K562 (cell line): ENCODE measurements at regions not wholly inside any gene's neighbourhood (a gene's known extent, or its start where the extent isn't known, plus 50 kb on each side); places are given as distances from the start of the nearest gene placed in this dataset.

Source experiments
- ATAC-seq: fragments of 200-7000 bp; cut with Tn5 transposase; 3 replicates; pipeline ENCODE4 v1.9.1; 2020; ENCODE audit warnings: moderate library complexity
- BruUV-seq: library from RNA; stranded (reverse); fragments of 400-500 nt; replicated peaks from 2 replicates; lab custom pipeline; 2021; lab: Mats Ljungman, UMichigan
- CTCF ChIA-PET: fragments of 300-600 bp; formaldehyde crosslinking; extraction: SDS; loops from one replicate; lab custom pipeline; 2021; ENCODE audit warnings: low intra/inter-chr PET ratio; lab: Yijun Ruan, JAX
- POLR2A ChIA-PET: fragments of 300-600, 350-650 bp; sonication (Branson Sonifier 250); formaldehyde crosslinking; extraction: SDS; loops from one replicate; lab custom pipeline; 2021; ENCODE audit warnings: antibody characterized with exemption, inconsistent platforms; lab: Yijun Ruan, JAX
- DNase-seq, 4 experiments: peaks; one replicate each; pipeline versions ENCODE4 v3.0.0 to v3.0.0-alpha.2; 2011 to 2018; ENCODE audit warnings: low spot score in 3 of 4, mixed read lengths in 3 of 4; ENCODE audit errors: extremely low read depth in 1 of 4
- FAIRE-seq: peaks from 2 replicates; lab custom pipeline; 2011; peaks lifted over from hg19 to GRCh38; lab: Jason Lieb, UNC
- H2AFZ ChIP-seq: 2 replicates; pipeline ENCODE4 v1.6.0; 2011; ENCODE audit warnings: low read depth, low read length, control low read depth, inconsistent platforms
- H3K27ac ChIP-seq: fragments of 200-600 bp; 3 replicates; pipeline ENCODE4 v1.8.0; 2011; ENCODE audit warnings: low read depth, mild to moderate bottlenecking, control low read depth, inconsistent platforms, low read length, moderate library complexity, mixed read lengths; ENCODE audit errors: extremely low read depth
- H3K27me3 ChIP-seq, 2 experiments: fragments of 300-600 bp in 1 of 2; 2 replicates in 1 of 2; 3 replicates in 1 of 2; pipeline versions ENCODE4 v1.6.0 to v1.8.0; 2011; ENCODE audit warnings: inconsistent platforms in 2 of 2, low read length in 2 of 2, mild to moderate bottlenecking in 1 of 2, mixed read lengths in 1 of 2, moderate library complexity in 1 of 2; ENCODE audit not compliant: control insufficient read depth in 2 of 2, insufficient read depth in 2 of 2
- H3K36me3 ChIP-seq: fragments of 300-600 bp; 3 replicates; pipeline ENCODE4 v1.8.0; 2011; ENCODE audit warnings: mild to moderate bottlenecking, low read length, inconsistent platforms; ENCODE audit not compliant: control insufficient read depth, insufficient read depth
- H3K4me1 ChIP-seq, 2 experiments: fragments of 200-600 bp in 1 of 2; replicated peaks in 1 of 2; 2 replicates in 1 of 2; 3 replicates in 1 of 2; pipeline versions ENCODE4 v1.5.1 to v1.8.0; 2011; ENCODE audit warnings: inconsistent platforms in 2 of 2, low read length in 2 of 2, mild to moderate bottlenecking in 1 of 2, mixed read lengths in 1 of 2, moderate library complexity in 1 of 2; ENCODE audit not compliant: control insufficient read depth in 2 of 2, insufficient read depth in 2 of 2
- H3K4me2 ChIP-seq: 2 replicates; pipeline ENCODE4 v1.6.1; 2011; ENCODE audit warnings: low read length, control low read depth, inconsistent platforms, mixed read lengths; ENCODE audit not compliant: insufficient read depth
- H3K4me3 ChIP-seq: fragments of 200-600 bp; sonication (generic), shearing (Covaris generic); 2 replicates; pipeline ENCODE4 v1.5.1; 2016; ENCODE audit warnings: control low read depth, inconsistent platforms
- H3K79me2 ChIP-seq: fragments of 200-600 bp; 3 replicates; pipeline ENCODE4 v1.8.0; 2011; ENCODE audit warnings: low read length, inconsistent platforms; ENCODE audit not compliant: control insufficient read depth, insufficient read depth
- H3K9ac ChIP-seq, 2 experiments: 2 replicates each; pipeline versions ENCODE4 v1.6.0 to v1.6.1; 2011; ENCODE audit warnings: low read depth in 2 of 2, low read length in 2 of 2, control low read depth in 1 of 2, inconsistent platforms in 1 of 2, mild to moderate bottlenecking in 1 of 2, mixed read lengths in 1 of 2; ENCODE audit not compliant: insufficient read depth in 1 of 2
- H3K9me1 ChIP-seq: one replicate; pipeline ENCODE4 v1.6.0; 2011; ENCODE audit warnings: inconsistent platforms, mild to moderate bottlenecking, low read length, moderate library complexity; ENCODE audit not compliant: control insufficient read depth, insufficient read depth
- H3K9me3 ChIP-seq: replicated peaks from 2 replicates; pipeline ENCODE4 v1.5.1; 2011; ENCODE audit warnings: low read depth, low read length, inconsistent platforms; ENCODE audit not compliant: control insufficient read depth, insufficient read depth
- H4K20me1 ChIP-seq: replicated peaks from 2 replicates; pipeline ENCODE4 v1.6.1; 2011; ENCODE audit warnings: low read length, inconsistent platforms, mixed read lengths; ENCODE audit not compliant: control insufficient read depth, insufficient read depth
- CBFA2T3 ChIP-seq: fragments of 450-650 bp; IDR thresholded peaks from 2 replicates; pipeline ENCODE4 v1.6.1; 2017
- DACH1 ChIP-seq: fragments of 450-650 bp; IDR thresholded peaks from 2 replicates; pipeline ENCODE4 v1.6.1; 2018; ENCODE audit not compliant: partially characterized antibody
- ESRRA ChIP-seq: fragments of 450-650 bp; IDR thresholded peaks from 2 replicates; pipeline ENCODE4 v1.6.1; 2014; ENCODE audit warnings: low read depth, mild to moderate bottlenecking, moderate library complexity, borderline replicate concordance
- EWSR1 ChIP-seq: fragments of 450-650 bp; IDR thresholded peaks from 2 replicates; pipeline ENCODE4 v1.6.1; 2018; ENCODE audit warnings: borderline replicate concordance, mild to moderate bottlenecking, low read depth, moderate library complexity; ENCODE audit not compliant: partially characterized antibody
- EZH2 ChIP-seq: IDR thresholded peaks from 2 replicates; pipeline ENCODE4 v1.6.1; 2012; ENCODE audit warnings: low read depth, mild to moderate bottlenecking, inconsistent platforms, low read length, borderline replicate concordance
- KDM4B ChIP-seq, 2 experiments: fragments of 450-650 bp in 1 of 2; sonication (generic) in 1 of 2; IDR thresholded peaks; 2 replicates each; pipeline ENCODE4 v1.6.1; 2016 to 2017; ENCODE audit warnings: borderline replicate concordance in 2 of 2, antibody characterized with exemption in 1 of 2, low read depth in 1 of 2, mild to moderate bottlenecking in 1 of 2
- RBM39 ChIP-seq: fragments of 200-400 bp; formaldehyde crosslinking; optimal IDR thresholded peaks from 2 replicates; pipeline ENCODE3; 2018; ENCODE audit warnings: low read depth, low read length
- SMC3 ChIP-seq: conservative IDR thresholded peaks from 2 replicates; pipeline ENCODE4 v1.6.1; 2011; ENCODE audit warnings: low read depth, low read length, improper control_type of control experiment; ENCODE audit not compliant: insufficient read depth
- TOE1 ChIP-seq, 2 experiments: fragments of 450-650 bp in 1 of 2; sonication (generic) in 1 of 2; formaldehyde crosslinking in 1 of 2; IDR thresholded peaks; 2 replicates each; pipeline versions ENCODE4 v1.7.1 to v1.8.0; 2016 to 2022; ENCODE audit warnings: borderline replicate concordance in 2 of 2, mild to moderate bottlenecking in 2 of 2, antibody characterized with exemption in 1 of 2, inconsistent platforms in 1 of 2, low read depth in 1 of 2, missing genetic modification reagents in 1 of 2, moderate library complexity in 1 of 2
- WGBS: fragments of 100-300 bp; shearing (Covaris generic); methylation state at CpG from one replicate; pipeline ENCODE4 v1.1.6; 2016; ENCODE audit warnings: low coverage, mixed read lengths; ENCODE audit not compliant: insufficient coverage; ENCODE audit errors: missing lambda C conversion rate; 5-methylcytosine and 5-hydroxymethylcytosine counted together
- in situ Hi-C: fragments of 300-500 bp; cut with MboI; formaldehyde crosslinking; loops from 4 replicates; pipeline ENCODE4 v1.15.0; 2018; ENCODE audit warnings: inconsistent platforms, mixed read lengths
- intact Hi-C: fragments of 100-400 bp; cut with micrococcal nuclease; formaldehyde crosslinking; loops from 2 replicates; pipeline ENCODE4 v1.14.2; 2022

DNA sequence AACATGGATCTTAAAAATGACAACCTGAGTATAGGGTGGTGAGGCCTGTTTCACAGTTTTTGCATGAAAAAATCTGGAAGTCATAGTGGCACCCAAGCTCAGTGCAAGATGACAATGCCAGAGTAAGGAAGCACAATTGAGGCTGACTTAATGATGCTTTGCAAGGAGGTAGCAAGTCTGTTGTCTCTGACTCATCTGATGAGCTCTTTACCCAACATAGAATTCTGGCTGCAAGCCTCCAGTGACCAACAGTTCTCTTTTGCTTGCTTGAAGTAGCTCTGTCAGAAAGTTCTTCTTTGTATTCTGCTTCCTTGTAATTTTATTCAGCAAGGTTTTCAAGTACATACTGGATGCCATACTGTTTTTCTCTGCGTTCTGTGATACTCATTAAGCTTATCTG, 117.1 kb downstream of the FOXD2 start:
- no peaks in the 10 kb centered on the region for H3K79me2 ChIP-seq
- WGBS, result 0% methylated on average over 1 of the region's 1 CpG
- no peak for DNase-seq

DNA sequence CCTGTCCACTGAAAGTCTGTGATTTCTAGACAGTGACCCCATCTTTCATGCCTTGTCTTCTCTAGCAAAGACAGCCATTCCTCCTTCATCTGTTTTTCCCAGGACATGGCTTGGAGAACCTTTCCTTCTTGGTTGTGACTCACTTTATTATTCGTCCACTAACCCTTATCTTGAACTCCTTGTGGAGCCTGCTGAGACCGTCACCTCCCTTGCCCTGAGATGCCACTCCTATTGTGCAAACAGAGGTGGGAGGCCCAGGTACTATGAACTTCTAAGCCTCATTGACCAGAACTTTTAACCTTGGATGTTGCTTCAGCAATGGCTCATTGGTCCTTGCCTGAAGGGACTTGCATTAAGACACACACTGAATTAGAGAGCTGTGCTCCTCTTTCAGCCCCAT, 117.5 kb downstream of the FOXD2 start:
- CTCF ChIA-PET, result no interaction called here
- no peaks in the 10 kb centered on the region for H3K79me2 ChIP-seq
- 0% methylated on average over 2 of the region's 2 CpGs for WGBS
- H3K4me2 ChIP-seq, result no peak overlapping the region
- no peaks in the 10 kb centered on the region for H3K36me3 ChIP-seq
- H3K4me3 ChIP-seq, result no peak overlapping the region
- no peak for ATAC-seq
- H3K4me1 ChIP-seq, result no peaks in the 10 kb centered on the region
- no peaks in the 10 kb centered on the region for H3K9me3 ChIP-seq
- H3K9ac ChIP-seq, result no peak overlapping the region
- no peak for DNase-seq
- 0 out of 2 replicates have a peak, but pooled peaks have one; percentile 12 for TF ChIP-seq CBFA2T3
- no peak for TF ChIP-seq SMC3
- TF ChIP-seq, all 486 proteins: peak for 1
- Histone ChIP-seq H3K27ac (no peak overlapping the region), H3K27me3 (peaks cover 34 to 56% of the 10 kb centered on the region in 2 experiments), H4K20me1 (no peaks in the 10 kb centered on the region; the same call in 1 of the 2 replicates), H2AFZ (no peak overlapping the region), H3K9me1 (no peaks in the 10 kb centered on the region)
- POLR2A ChIA-PET, result interaction anchor here (1.2 kb wide), 1 partner anchor 20 kb away, joined by 3 read pairs; no protein-coding TSS in a partner anchor
- BruUV-seq, result no TSS peak
- in situ Hi-C loops (no loop called here), intact Hi-C loops (no loop called here)
- FAIRE-seq, result no peak

More for the DNA sequence above, 117.1 kb downstream of the FOXD2 start:
- peaks cover 34 to 55% of the 10 kb centered on the region in 2 experiments for H3K27me3 ChIP-seq
- no TSS peak for BruUV-seq
- no peaks in the 10 kb centered on the region; the same call in 1 of the 2 replicates for H4K20me1 ChIP-seq
- no peak overlapping the region for H3K9ac ChIP-seq
- POLR2A ChIA-PET, result interaction anchor here (1.2 kb wide), 1 partner anchor 19 kb away, joined by 3 read pairs; no protein-coding TSS in a partner anchor
- ATAC-seq (no peak), FAIRE-seq (no peak)
- intact Hi-C loops (no loop called here), in situ Hi-C loops (no loop called here)
- no peak overlapping the region for H3K27ac ChIP-seq
- no peaks in the 10 kb centered on the region for H3K9me1 ChIP-seq
- H2AFZ ChIP-seq, result no peak overlapping the region
- CTCF ChIA-PET, result no interaction called here
- no peaks in the 10 kb centered on the region for H3K4me1 ChIP-seq
- TF ChIP-seq ESRRA (no peak), EWSR1 (no peak), TOE1 (IDR thresholded peaks at IDR 0.05; ENCODE audit: borderline replicate concordance) (no peak), TOE1 (CRISPR knock-in tag; IDR thresholded peaks at IDR 0.05; ENCODE audit: borderline replicate concordance, low read depth) (no peak), EZH2 (no peak), DACH1 (no peak), RBM39 (no peak), KDM4B (IDR thresholded peaks at IDR 0.05; ENCODE audit: borderline replicate concordance in 2 of 2, low read depth in 1 of 2) (no peak)
- no peaks in the 10 kb centered on the region for H3K36me3 ChIP-seq
- no peak overlapping the region for H3K4me2 ChIP-seq
- no peaks in the 10 kb centered on the region for H3K9me3 ChIP-seq
- H3K4me3 ChIP-seq, result no peak overlapping the region
